ENCODE measurements at regions not wholly inside any gene's neighbourhood (a gene's known extent, or its start where the extent isn't known, plus 50 kb on each side); places are given as distances from the start of the nearest gene placed in this dataset.

GRCh38 chr6:144769142-144769541, 484.0 kb downstream of the UTRN start:
- Histone ChIP-seq H3K4me3 (ENCODE audit: low read length) (no peak overlapping the region), H3K4me1 (ENCODE audit: low read length) (no peaks in the 10 kb centered on the region), H3K36me3 (ENCODE audit: insufficient read depth, low read length) (no peaks in the 10 kb centered on the region), H3K9ac (ENCODE audit: low read length) (no peak overlapping the region), H3K4me2 (ENCODE audit: low read depth, low read length, poor library complexity, severe bottlenecking) (no peak overlapping the region), H3K79me2 (ENCODE audit: low read length) (no peaks in the 10 kb centered on the region), H3K27me3 (ENCODE audit: low read length) (no peaks in the 10 kb centered on the region), H3K9me2 (replicated peaks; ENCODE audit: insufficient read depth, low read length) (no peaks in the 10 kb centered on the region), H3K9me3 (ENCODE audit: low read length) (no peaks in the 10 kb centered on the region), H3K27ac (ENCODE audit: low read length) (no peak overlapping the region), H4K20me1 (ENCODE audit: insufficient read depth, low read depth, low read length) (no peaks in the 10 kb centered on the region), H2AFZ (ENCODE audit: low read length) (no peak overlapping the region)
- DNase-seq: no peak

GRCh38 chr6:144776031-144776819, 491.1 kb downstream of the UTRN start:
- no peak overlapping the region for H3K27ac ChIP-seq (ENCODE audit: low read length)
- H3K9ac ChIP-seq (ENCODE audit: low read length): no peak overlapping the region
- no peaks in the 10 kb centered on the region for H3K4me1 ChIP-seq (ENCODE audit: low read length)
- no peak overlapping the region for H2AFZ ChIP-seq (ENCODE audit: low read length)
- no peak overlapping the region for H3K4me2 ChIP-seq (ENCODE audit: low read depth, low read length, poor library complexity, severe bottlenecking)
- no peaks in the 10 kb centered on the region for H3K36me3 ChIP-seq (ENCODE audit: insufficient read depth, low read length)
- no peaks in the 10 kb centered on the region for H3K9me3 ChIP-seq (ENCODE audit: low read length)
- H3K79me2 ChIP-seq (ENCODE audit: low read length): no peaks in the 10 kb centered on the region
- H3K9me2 ChIP-seq (replicated peaks; ENCODE audit: insufficient read depth, low read length): no peaks in the 10 kb centered on the region
- no peak overlapping the region for H3K4me3 ChIP-seq (ENCODE audit: low read length)
- DNase-seq: no peak
- H3K27me3 ChIP-seq (ENCODE audit: low read length): no peaks in the 10 kb centered on the region
- H4K20me1 ChIP-seq (ENCODE audit: insufficient read depth, low read depth, low read length): no peaks in the 10 kb centered on the region

DNA sequence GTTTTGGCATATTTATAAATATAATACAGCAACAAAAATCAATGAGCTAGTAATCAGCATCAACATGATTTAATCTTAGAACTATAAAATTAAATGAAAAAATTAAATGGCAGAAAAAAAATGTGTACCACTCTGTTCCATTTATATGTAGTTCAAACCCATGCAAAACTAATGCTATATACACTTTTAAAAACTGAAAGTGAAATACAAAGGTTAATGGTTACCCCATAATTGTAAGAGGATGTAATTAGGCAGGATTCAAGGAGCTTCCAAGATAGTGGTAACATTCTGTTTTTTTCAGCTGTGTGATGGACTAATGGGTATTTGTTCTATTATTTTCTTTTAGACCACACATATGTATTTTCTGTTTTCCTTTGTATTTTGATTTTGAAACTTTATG, 492.1 kb downstream of the UTRN start:
- Histone ChIP-seq H3K9ac (ENCODE audit: low read length) (no peak overlapping the region), H3K4me1 (ENCODE audit: low read length) (no peaks in the 10 kb centered on the region)

DNA sequence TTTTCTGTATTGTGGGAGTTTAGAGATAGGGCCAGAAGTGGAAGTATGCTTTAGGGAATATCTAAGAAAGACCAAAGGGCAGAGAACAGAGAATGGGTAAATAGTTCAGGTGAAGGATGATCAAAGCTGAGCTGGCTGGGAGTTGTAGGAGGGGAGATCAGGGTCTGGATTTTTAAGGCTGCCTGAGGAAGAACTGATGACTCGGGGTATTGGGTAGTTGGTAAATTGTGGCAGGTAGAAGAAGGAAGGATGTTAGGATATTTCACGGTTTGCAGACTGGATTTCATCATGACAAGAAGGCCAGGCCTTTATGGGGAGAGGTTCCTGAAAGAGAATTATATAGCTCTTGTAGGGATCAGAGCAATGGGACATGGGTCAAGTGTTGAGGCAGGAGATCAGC, 492.9 kb downstream of the UTRN start:
- no peaks in the 10 kb centered on the region for H3K9me2 ChIP-seq (replicated peaks; ENCODE audit: insufficient read depth, low read length)
- no peak overlapping the region for H3K9ac ChIP-seq (ENCODE audit: low read length)
- H3K27ac ChIP-seq (ENCODE audit: low read length): no peak overlapping the region
- no peaks in the 10 kb centered on the region for H3K36me3 ChIP-seq (ENCODE audit: insufficient read depth, low read length)
- no peaks in the 10 kb centered on the region for H3K27me3 ChIP-seq (ENCODE audit: low read length)
- no peak overlapping the region for H3K4me2 ChIP-seq (ENCODE audit: low read depth, low read length, poor library complexity, severe bottlenecking)
- no peak overlapping the region for H2AFZ ChIP-seq (ENCODE audit: low read length)
- H3K4me3 ChIP-seq (ENCODE audit: low read length): no peak overlapping the region
- no peaks in the 10 kb centered on the region for H3K9me3 ChIP-seq (ENCODE audit: low read length)
- no peaks in the 10 kb centered on the region for H3K79me2 ChIP-seq (ENCODE audit: low read length)
- H3K4me1 ChIP-seq (ENCODE audit: low read length): no peaks in the 10 kb centered on the region
- DNase-seq: no peak
- H4K20me1 ChIP-seq (ENCODE audit: insufficient read depth, low read depth, low read length): no peaks in the 10 kb centered on the region

More for the DNA sequence above, 492.1 kb downstream of the UTRN start:
- Histone ChIP-seq H3K4me3 (ENCODE audit: low read length) (no peak overlapping the region), H2AFZ (ENCODE audit: low read length) (no peak overlapping the region), H3K27ac (ENCODE audit: low read length) (no peak overlapping the region), H3K79me2 (ENCODE audit: low read length) (no peaks in the 10 kb centered on the region), H3K36me3 (ENCODE audit: insufficient read depth, low read length) (no peaks in the 10 kb centered on the region), H3K27me3 (ENCODE audit: low read length) (no peaks in the 10 kb centered on the region), H3K9me2 (replicated peaks; ENCODE audit: insufficient read depth, low read length) (no peaks in the 10 kb centered on the region), H3K4me2 (ENCODE audit: low read depth, low read length, poor library complexity, severe bottlenecking) (no peak overlapping the region), H4K20me1 (ENCODE audit: insufficient read depth, low read depth, low read length) (no peaks in the 10 kb centered on the region), H3K9me3 (ENCODE audit: low read length) (no peaks in the 10 kb centered on the region)
- no peak for DNase-seq

DNA sequence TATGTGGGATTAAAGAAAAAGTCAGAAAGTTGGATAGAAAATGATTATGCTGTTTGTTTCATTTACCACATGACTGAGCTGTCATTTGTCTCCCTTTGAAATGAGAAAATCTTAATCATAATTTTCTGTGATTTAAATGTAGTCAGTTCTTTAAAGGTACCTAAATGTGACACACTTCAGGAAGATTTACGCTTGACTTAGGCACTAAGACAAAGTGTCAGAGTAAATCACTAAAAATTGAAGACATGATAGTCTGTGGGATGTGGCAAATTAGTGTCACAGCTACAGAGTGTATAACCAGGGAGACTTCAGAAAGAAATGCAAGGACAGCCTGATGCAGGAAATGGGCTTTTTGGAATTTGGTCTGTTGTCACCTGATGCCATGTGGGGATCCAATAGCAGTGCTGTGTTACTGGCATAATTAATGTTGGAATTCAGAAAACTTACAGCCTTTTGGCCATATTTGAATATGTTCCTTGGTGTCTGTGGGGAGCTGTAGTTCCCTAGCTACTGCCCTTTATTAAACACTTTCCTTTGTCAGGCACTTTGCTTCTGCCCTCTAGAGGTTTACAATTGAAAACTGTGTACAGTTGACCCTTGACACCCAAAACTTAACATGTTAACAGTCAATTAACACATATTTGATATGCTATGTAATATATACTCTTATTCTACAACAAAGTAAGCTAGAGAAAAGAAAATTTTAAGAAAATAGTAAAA, 493.8 kb downstream of the UTRN start:
- H4K20me1 ChIP-seq (ENCODE audit: insufficient read depth, low read depth, low read length): no peaks in the 10 kb centered on the region
- H3K4me2 ChIP-seq (ENCODE audit: low read depth, low read length, poor library complexity, severe bottlenecking): no peak overlapping the region
- H3K36me3 ChIP-seq (ENCODE audit: insufficient read depth, low read length): no peaks in the 10 kb centered on the region
- no peak overlapping the region for H3K9ac ChIP-seq (ENCODE audit: low read length)
- no peaks in the 10 kb centered on the region for H3K79me2 ChIP-seq (ENCODE audit: low read length)
- H3K9me2 ChIP-seq (replicated peaks; ENCODE audit: insufficient read depth, low read length): no peaks in the 10 kb centered on the region
- peak; percentile 67 for DNase-seq
- H3K9me3 ChIP-seq (ENCODE audit: low read length): no peaks in the 10 kb centered on the region
- no peaks in the 10 kb centered on the region for H3K4me1 ChIP-seq (ENCODE audit: low read length)
- H3K27ac ChIP-seq (ENCODE audit: low read length): no peak overlapping the region
- H3K4me3 ChIP-seq (ENCODE audit: low read length): no peak overlapping the region
- no peak overlapping the region for H2AFZ ChIP-seq (ENCODE audit: low read length)
- no peaks in the 10 kb centered on the region for H3K27me3 ChIP-seq (ENCODE audit: low read length)

DNA sequence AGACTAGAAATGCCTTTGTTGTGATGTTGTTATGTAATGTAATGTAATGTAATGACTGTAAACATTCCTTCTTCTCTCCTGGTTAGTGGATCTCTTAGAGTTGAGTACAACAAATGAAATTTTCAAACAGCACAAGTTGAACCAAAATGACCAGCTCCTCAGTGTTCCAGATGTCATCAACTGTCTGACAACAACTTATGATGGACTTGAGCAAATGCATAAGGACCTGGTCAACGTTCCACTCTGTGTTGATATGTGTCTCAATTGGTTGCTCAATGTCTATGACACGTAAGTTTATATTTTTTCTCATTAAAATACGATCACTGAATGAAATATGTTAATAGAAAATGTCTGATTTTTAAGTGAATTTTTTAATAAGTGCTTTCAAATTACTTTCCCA, 496.7 kb downstream of the UTRN start:
- H3K9me2 ChIP-seq (replicated peaks; ENCODE audit: insufficient read depth, low read length): no peaks in the 10 kb centered on the region
- no peak overlapping the region for H3K27ac ChIP-seq (ENCODE audit: low read length)
- no peaks in the 10 kb centered on the region for H3K36me3 ChIP-seq (ENCODE audit: insufficient read depth, low read length)
- no peaks in the 10 kb centered on the region for H3K4me1 ChIP-seq (ENCODE audit: low read length)
- no peaks in the 10 kb centered on the region for H4K20me1 ChIP-seq (ENCODE audit: insufficient read depth, low read depth, low read length)
- H3K27me3 ChIP-seq (ENCODE audit: low read length): no peaks in the 10 kb centered on the region
- H2AFZ ChIP-seq (ENCODE audit: low read length): no peak overlapping the region
- H3K4me2 ChIP-seq (ENCODE audit: low read depth, low read length, poor library complexity, severe bottlenecking): no peak overlapping the region
- H3K79me2 ChIP-seq (ENCODE audit: low read length): no peaks in the 10 kb centered on the region
- no peak overlapping the region for H3K9ac ChIP-seq (ENCODE audit: low read length)
- no peak overlapping the region for H3K4me3 ChIP-seq (ENCODE audit: low read length)
- no peak for DNase-seq
- H3K9me3 ChIP-seq (ENCODE audit: low read length): no peaks in the 10 kb centered on the region

DNA sequence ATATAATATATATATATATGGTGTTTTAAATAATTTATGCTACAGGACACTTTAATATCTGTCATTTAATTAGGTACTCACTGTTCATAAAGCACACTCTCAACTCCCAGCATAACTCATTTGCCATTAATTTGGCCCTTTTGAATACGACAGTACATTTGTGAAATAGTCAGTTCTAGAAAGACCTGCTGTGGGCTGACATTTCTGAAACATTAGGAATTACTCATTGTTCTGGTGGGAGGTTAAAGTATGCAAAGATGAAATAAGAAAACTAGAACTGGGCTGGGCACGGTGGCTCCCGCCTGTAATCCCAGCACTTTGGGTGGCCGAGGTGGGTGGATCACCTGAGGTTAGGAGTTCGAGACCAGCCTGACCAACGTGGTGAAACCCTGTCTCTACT, 497.5 kb downstream of the UTRN start:
- no peak for DNase-seq
- H3K9me2 ChIP-seq (replicated peaks; ENCODE audit: insufficient read depth, low read length): no peaks in the 10 kb centered on the region
- H3K36me3 ChIP-seq (ENCODE audit: insufficient read depth, low read length): no peaks in the 10 kb centered on the region
- no peaks in the 10 kb centered on the region for H3K27me3 ChIP-seq (ENCODE audit: low read length)
- H3K79me2 ChIP-seq (ENCODE audit: low read length): no peaks in the 10 kb centered on the region
- H3K4me3 ChIP-seq (ENCODE audit: low read length): no peak overlapping the region
- H4K20me1 ChIP-seq (ENCODE audit: insufficient read depth, low read depth, low read length): no peaks in the 10 kb centered on the region
- no peak overlapping the region for H2AFZ ChIP-seq (ENCODE audit: low read length)
- H3K9ac ChIP-seq (ENCODE audit: low read length): no peak overlapping the region
- no peak overlapping the region for H3K27ac ChIP-seq (ENCODE audit: low read length)
- H3K4me2 ChIP-seq (ENCODE audit: low read depth, low read length, poor library complexity, severe bottlenecking): no peak overlapping the region
- H3K9me3 ChIP-seq (ENCODE audit: low read length): no peaks in the 10 kb centered on the region
- no peaks in the 10 kb centered on the region for H3K4me1 ChIP-seq (ENCODE audit: low read length)

DNA sequence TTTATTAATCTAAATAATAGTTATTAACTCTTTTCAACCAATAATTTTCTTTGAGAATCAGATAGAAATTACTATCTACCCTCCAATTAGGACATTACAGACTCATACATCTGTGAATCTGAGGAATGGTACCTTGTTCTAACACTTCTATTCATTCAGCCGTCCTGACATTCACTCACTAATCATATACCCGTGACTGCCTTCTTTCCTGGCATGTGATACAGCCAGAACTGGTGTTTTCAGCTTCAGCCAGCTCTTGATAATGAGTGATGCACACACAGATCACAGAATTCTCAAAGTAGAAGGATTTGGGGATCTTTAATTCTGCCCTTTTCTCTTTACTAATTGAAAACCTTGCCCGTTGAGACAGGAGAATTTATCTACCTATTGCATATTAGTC, 499.9 kb downstream of the UTRN start:
- H4K20me1 ChIP-seq (ENCODE audit: insufficient read depth, low read depth, low read length): no peaks in the 10 kb centered on the region
- H3K27me3 ChIP-seq (ENCODE audit: low read length): no peaks in the 10 kb centered on the region
- H3K4me2 ChIP-seq (ENCODE audit: low read depth, low read length, poor library complexity, severe bottlenecking): no peak overlapping the region
- H3K27ac ChIP-seq (ENCODE audit: low read length): no peak overlapping the region
- no peaks in the 10 kb centered on the region for H3K9me2 ChIP-seq (replicated peaks; ENCODE audit: insufficient read depth, low read length)
- DNase-seq: no peak
- H3K4me3 ChIP-seq (ENCODE audit: low read length): no peak overlapping the region
- no peak overlapping the region for H3K9ac ChIP-seq (ENCODE audit: low read length)
- no peaks in the 10 kb centered on the region for H3K4me1 ChIP-seq (ENCODE audit: low read length)
- H3K79me2 ChIP-seq (ENCODE audit: low read length): no peaks in the 10 kb centered on the region
- no peak overlapping the region for H2AFZ ChIP-seq (ENCODE audit: low read length)
- no peaks in the 10 kb centered on the region for H3K36me3 ChIP-seq (ENCODE audit: insufficient read depth, low read length)
- H3K9me3 ChIP-seq (ENCODE audit: low read length): no peaks in the 10 kb centered on the region
